ENCODE measurements at regions not wholly inside any gene's neighbourhood (a gene's known extent, or its start where the extent isn't known, plus 50 kb on each side); places are given as distances from the start of the nearest gene placed in this dataset.
A peak's percentile ranks its signal among the peaks of the same experiment; 100 is the strongest.

DNA sequence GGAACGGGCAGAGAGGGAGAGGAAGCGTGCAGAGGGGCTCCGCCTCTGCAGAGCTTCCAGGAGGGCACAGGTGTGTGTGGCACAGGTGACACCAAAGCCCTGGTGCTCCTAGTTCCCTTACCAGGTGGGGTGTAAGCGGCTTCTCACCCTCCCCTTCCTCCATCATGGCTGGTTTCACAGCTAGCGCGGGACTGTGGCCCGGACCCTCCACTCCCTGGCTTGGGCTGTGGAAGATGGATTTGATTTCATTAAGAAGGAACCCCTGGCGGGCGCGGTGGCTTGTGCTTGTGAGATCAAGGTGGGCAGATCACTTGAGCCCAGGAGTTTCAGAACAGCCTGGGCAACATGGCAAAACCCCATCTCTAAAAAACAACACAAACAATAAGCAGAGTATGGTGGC is 241.2 kb upstream of the GSE1 start:
- intact Hi-C loops (cut with DNase I; ENCODE audit: low total_unique reads): no loop called here
- Histone ChIP-seq H3K4me1 (peaks cover 47 to 84% (median 64%) of the 10 kb centered on the region in 4 donors), H3K27ac (peak overlapping the region in 4 of 5 donors; percentile 73 to 83 (median 80))

GRCh38 chr16:85372627-85373372 is 240.3 kb upstream of the GSE1 start:
- Histone ChIP-seq H3K27ac (peak overlapping the region; percentile 11 to 81 (median 78)), H3K27me3 (no peaks in the 10 kb centered on the region), H3K9me3 (no peaks in the 10 kb centered on the region), H3K4me3 (no peak overlapping the region), H3K4me1 (peaks cover 56 to 87% (median 73%) of the 10 kb centered on the region in 4 donors), H3K36me3 (no peaks in the 10 kb centered on the region)
- intact Hi-C loops (cut with DNase I; ENCODE audit: low total_unique reads): no loop called here
- WGBS, 5 donors: 57 to 65% (median 61%) methylated on average over 12 to 15 of the region's 15 CpGs
- peak; percentile 39 to 61 for DNase-seq
- TF ChIP-seq, protein P1, sequence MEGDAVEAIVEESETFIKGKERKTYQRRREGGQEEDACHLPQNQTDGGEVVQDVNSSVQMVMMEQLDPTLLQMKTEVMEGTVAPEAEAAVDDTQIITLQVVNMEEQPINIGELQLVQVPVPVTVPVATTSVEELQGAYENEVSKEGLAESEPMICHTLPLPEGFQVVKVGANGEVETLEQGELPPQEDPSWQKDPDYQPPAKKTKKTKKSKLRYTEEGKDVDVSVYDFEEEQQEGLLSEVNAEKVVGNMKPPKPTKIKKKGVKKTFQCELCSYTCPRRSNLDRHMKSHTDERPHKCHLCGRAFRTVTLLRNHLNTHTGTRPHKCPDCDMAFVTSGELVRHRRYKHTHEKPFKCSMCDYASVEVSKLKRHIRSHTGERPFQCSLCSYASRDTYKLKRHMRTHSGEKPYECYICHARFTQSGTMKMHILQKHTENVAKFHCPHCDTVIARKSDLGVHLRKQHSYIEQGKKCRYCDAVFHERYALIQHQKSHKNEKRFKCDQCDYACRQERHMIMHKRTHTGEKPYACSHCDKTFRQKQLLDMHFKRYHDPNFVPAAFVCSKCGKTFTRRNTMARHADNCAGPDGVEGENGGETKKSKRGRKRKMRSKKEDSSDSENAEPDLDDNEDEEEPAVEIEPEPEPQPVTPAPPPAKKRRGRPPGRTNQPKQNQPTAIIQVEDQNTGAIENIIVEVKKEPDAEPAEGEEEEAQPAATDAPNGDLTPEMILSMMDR (IDR thresholded peaks at IDR 0.05): no peak
- TF ChIP-seq POLR2AphosphoS5 (IDR thresholded peaks at IDR 0.05): peak in 2 of 3 donors; percentile 24 to 84

More for the DNA sequence above, 241.2 kb upstream of the GSE1 start:
- Histone ChIP-seq H3K9me3 (no peaks in the 10 kb centered on the region), H3K27me3 (no peaks in the 10 kb centered on the region), H3K36me3 (no peaks in the 10 kb centered on the region), H3K4me3 (peak overlapping the region in 2 of 4 donors; percentile 29 to 33)
- no peak for DNase-seq
- WGBS, 5 donors: 80 to 85% (median 83%) methylated on average over 10 of the region's 10 CpGs
- TF ChIP-seq, protein P1 (IDR thresholded peaks at IDR 0.05): no peak
- TF ChIP-seq EP300 (IDR thresholded peaks at IDR 0.05) (no peak), POLR2AphosphoS5 (IDR thresholded peaks at IDR 0.05) (no peak), POLR2A (IDR thresholded peaks at IDR 0.05) (no peak)

DNA sequence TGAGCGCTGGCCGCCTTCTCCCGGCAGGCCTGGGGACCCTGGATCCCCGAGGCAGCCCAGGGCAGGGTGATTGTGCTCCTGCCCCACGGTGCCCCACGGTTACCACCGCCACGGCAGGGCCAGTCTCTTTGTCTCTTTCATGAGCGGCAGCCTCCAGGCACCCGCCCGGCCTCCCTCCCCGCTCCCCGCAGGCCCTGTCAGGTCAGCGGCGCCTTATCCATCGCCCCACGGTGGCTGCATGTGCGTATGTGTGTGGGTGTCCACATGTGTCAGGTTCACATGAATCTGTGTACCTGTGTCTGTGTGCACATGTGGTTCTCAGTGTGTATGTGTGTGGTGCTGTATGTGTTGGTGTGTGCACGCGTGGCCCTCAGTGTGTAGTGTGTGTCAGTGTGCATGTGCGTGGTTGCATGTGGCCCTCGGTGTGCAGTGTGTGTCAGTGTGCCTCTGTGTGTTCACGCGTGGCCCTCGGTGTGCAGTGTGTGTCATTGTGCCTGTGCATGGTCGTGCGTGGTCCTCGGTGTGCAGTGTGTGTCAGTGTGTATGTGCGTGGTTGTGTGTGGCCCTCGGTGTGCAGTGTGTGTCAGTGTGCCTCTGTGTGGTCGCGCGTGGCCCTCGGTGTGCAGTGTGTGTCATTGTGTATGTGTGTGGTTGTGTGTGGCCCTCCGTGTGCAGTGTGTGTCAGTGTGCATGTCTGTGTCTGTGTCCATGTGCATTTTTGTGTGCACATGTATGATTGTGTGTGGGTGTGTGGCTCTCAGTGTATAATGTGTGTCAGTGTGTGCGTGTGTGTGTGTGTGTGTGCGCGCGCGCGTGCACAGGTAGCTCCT is 239.2 kb upstream of the GSE1 start:
- peaks cover 64 to 90% (median 80%) of the 10 kb centered on the region in 4 donors for H3K4me1 ChIP-seq

DNA sequence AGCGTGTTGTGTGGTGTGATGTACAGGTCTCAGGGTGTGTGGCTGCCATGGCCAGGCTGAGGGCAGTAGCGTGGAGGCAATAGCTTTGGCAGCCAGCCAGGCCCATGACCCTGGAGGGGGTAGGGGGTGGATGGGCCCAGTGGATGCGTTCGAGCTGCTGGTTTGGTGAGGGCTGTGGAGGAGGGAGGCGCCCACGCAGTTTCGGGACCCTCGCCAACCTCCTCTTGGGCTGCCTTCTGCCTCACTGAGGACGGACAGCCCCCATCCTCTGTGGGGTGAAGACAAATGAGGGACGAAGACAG is 238.6 kb upstream of the GSE1 start:
- no peaks in the 10 kb centered on the region for H3K27me3 ChIP-seq
- DNase-seq: no peak
- peak overlapping the region in 1 of 5 donors; percentile 12 for H3K27ac ChIP-seq
- H3K4me1 ChIP-seq: peaks cover 64 to 94% (median 81%) of the 10 kb centered on the region in 4 donors
- intact Hi-C loops (cut with DNase I; ENCODE audit: low total_unique reads): no loop called here
- no peak overlapping the region for H3K4me3 ChIP-seq
- H3K36me3 ChIP-seq: no peaks in the 10 kb centered on the region
- 54 to 78% (median 72%) methylated on average over 9 to 10 of the region's 10 CpGs for WGBS, 5 donors
- H3K9me3 ChIP-seq: no peaks in the 10 kb centered on the region
- TF ChIP-seq EP300 (IDR thresholded peaks at IDR 0.05) (no peak), POLR2A (IDR thresholded peaks at IDR 0.05) (no peak), POLR2AphosphoS5 (IDR thresholded peaks at IDR 0.05) (no peak)
- TF ChIP-seq, protein P1 (IDR thresholded peaks at IDR 0.05): no peak

More for the DNA sequence above, 239.2 kb upstream of the GSE1 start:
- Histone ChIP-seq H3K36me3 (no peaks in the 10 kb centered on the region), H3K9me3 (no peaks in the 10 kb centered on the region), H3K27ac (peak overlapping the region in 3 of 5 donors; percentile 17 to 81 (median 78)), H3K4me3 (no peak overlapping the region), H3K27me3 (no peaks in the 10 kb centered on the region)
- WGBS, 5 donors: 78 to 90% (median 88%) methylated on average over 15 to 41 of the region's 41 CpGs
- no peak for DNase-seq
- intact Hi-C loops (cut with DNase I; ENCODE audit: low total_unique reads): no loop called here
- TF ChIP-seq, protein P1 (IDR thresholded peaks at IDR 0.05): no peak
- TF ChIP-seq EP300 (IDR thresholded peaks at IDR 0.05) (no peak), POLR2AphosphoS5 (IDR thresholded peaks at IDR 0.05) (no peak), POLR2A (IDR thresholded peaks at IDR 0.05) (no peak)
